Hepatocyte (in vitro differentiated cells): ENCODE measurements at regions not wholly inside any gene's neighbourhood (a gene's known extent, or its start where the extent isn't known, plus 50 kb on each side); places are given as distances from the start of the nearest gene placed in this dataset.

Experiments used
- EZH2 ChIP-seq: fragments of 200-600 bp; sonication (generic); IDR thresholded peaks from 2 replicates; pipeline ENCODE4 v1.6.1; 2016; ENCODE audit warnings: antibody characterized with exemption, mild to moderate bottlenecking, borderline replicate concordance
- EZH2phosphoT487 ChIP-seq: fragments of 200-600 bp; sonication (generic); IDR thresholded peaks from one replicate; pipeline ENCODE4 v1.6.1; 2018; ENCODE audit warnings: antibody characterized with exemption, mild to moderate bottlenecking, low read depth, moderate library complexity; ENCODE audit not compliant: unreplicated experiment, severe bottlenecking
- TF ChIP-seq, protein P1 (sequence below): fragments of 200-600 bp; sonication (generic); IDR thresholded peaks from 2 replicates; pipeline ENCODE4 v1.5.1; 2016; ENCODE audit warnings: antibody characterized with exemption, mild to moderate bottlenecking; ENCODE audit not compliant: poor library complexity

DNA sequence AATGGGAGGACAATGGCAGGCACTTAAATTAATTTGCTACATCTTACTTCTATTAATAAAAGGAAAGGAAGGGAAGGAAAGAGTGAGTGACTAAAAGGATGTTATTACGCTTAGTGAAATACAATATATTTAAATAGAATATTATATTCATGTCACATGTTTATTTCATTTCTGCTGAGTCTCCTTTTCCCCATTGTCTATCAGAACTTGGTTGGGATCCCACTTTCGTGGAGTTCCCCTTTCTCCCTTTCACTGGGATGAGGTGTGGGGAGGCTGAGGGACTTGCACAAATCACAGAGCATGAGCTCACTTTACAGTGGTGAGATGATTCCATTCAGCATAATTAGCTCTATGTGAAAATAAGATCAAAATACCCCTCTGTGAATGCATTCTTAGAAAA lies 730.6 kb downstream of the TSN start:
- TF ChIP-seq, protein P1, sequence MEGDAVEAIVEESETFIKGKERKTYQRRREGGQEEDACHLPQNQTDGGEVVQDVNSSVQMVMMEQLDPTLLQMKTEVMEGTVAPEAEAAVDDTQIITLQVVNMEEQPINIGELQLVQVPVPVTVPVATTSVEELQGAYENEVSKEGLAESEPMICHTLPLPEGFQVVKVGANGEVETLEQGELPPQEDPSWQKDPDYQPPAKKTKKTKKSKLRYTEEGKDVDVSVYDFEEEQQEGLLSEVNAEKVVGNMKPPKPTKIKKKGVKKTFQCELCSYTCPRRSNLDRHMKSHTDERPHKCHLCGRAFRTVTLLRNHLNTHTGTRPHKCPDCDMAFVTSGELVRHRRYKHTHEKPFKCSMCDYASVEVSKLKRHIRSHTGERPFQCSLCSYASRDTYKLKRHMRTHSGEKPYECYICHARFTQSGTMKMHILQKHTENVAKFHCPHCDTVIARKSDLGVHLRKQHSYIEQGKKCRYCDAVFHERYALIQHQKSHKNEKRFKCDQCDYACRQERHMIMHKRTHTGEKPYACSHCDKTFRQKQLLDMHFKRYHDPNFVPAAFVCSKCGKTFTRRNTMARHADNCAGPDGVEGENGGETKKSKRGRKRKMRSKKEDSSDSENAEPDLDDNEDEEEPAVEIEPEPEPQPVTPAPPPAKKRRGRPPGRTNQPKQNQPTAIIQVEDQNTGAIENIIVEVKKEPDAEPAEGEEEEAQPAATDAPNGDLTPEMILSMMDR, result no peak
- TF ChIP-seq EZH2 (no peak), EZH2phosphoT487 (no peak)
